Right lobe of liver (tissue), 6 donors: ENCODE measurements at regions not wholly inside any gene's neighbourhood (a gene's known extent, or its start where the extent isn't known, plus 50 kb on each side); places are given as distances from the start of the nearest gene placed in this dataset.
A peak's percentile ranks its signal among the peaks of the same experiment; 100 is the strongest.

Experiments
- ATAC-seq, 4 donors: fragments of 200-7000 bp; cut with Tn5 transposase; one replicate each; pipeline ENCODE4 v1.9.1; 2020; ENCODE audit warnings: mild to moderate bottlenecking in 4 of 4, moderate library complexity in 4 of 4
- DNase-seq, 3 donors: peaks; one replicate each; pipeline ENCODE4 v3.0.0-alpha.2; 2020
- H3K27ac ChIP-seq, 3 donors: fragments of 200-600 bp; one replicate each; pipeline ENCODE4 v1.8.0; 2022
- H3K27me3 ChIP-seq, 2 donors: fragments of 200-600 bp; one replicate each; pipeline ENCODE4 v1.8.0; 2022
- H3K36me3 ChIP-seq, 4 donors: fragments of 200-600 bp; sonication (generic) in 1 of 4; one replicate each; pipeline versions ENCODE4 v1.5.1 to v1.8.0; 2017 to 2022; ENCODE audit warnings: control low read depth in 1 of 4
- H3K4me1 ChIP-seq, 4 donors: fragments of 200-600 bp; sonication (generic) in 1 of 4; one replicate each; pipeline versions ENCODE4 v1.5.1 to v1.8.0; 2017 to 2022; ENCODE audit warnings: control low read depth in 1 of 4
- H3K4me3 ChIP-seq, 3 donors: fragments of 200-600 bp; one replicate each; pipeline ENCODE4 v1.8.0; 2022
- H3K9me3 ChIP-seq, 4 donors: fragments of 200-600 bp; sonication (generic) in 1 of 4; one replicate each; pipeline versions ENCODE4 v1.5.1 to v1.8.0; 2017 to 2022; ENCODE audit warnings: control low read depth in 1 of 4
- POLR2A ChIP-seq: fragments of 450-650 bp; IDR thresholded peaks from one replicate; pipeline ENCODE4 v1.6.1; 2017; ENCODE audit warnings: antibody characterized with exemption, mild to moderate bottlenecking
- WGBS: methylation state at CpG from one replicate; pipeline ENCODE4 v1.1.6; 2018; ENCODE audit warnings: low coverage, low lambda C conversion rate; ENCODE audit not compliant: insufficient coverage; ENCODE audit errors: missing lambda C conversion rate; 5-methylcytosine and 5-hydroxymethylcytosine counted together
- intact Hi-C, 2 donors: fragments of 100-400 bp; cut with DNase I; formaldehyde crosslinking; loops; one replicate each; pipeline versions ENCODE4 v1.11.2 to v1.14.1; 2022
- TF ChIP-seq, protein P1 (sequence below), 4 donors: fragments of 200-600 bp in 3 of 4; fragments of 450-650 bp in 1 of 4; IDR thresholded peaks; one replicate each; pipeline versions ENCODE4 v1.5.1 to v1.8.0; 2016 to 2022; ENCODE audit warnings: antibody characterized with exemption in 4 of 4, mild to moderate bottlenecking in 2 of 4
- donor health status: DM: no; HTN: yes; CAD: no.
- donor health status: DM: no; HTN: no; CAD: no.
- donor health status: DM: no; HTN: no; CAD: no.
- donor health status: DM: no; HTN: yes; CAD: no.
- donor health status: DM: no; HTN: yes; CAD: no.

GRCh38 chr10:131424053-131424452 is 112.5 kb upstream of the TCERG1L start:
- Histone ChIP-seq H3K4me1 (no peaks in the 10 kb centered on the region), H3K36me3 (no peaks in the 10 kb centered on the region), H3K27me3 (no peaks in the 10 kb centered on the region), H3K27ac (no peak overlapping the region), H3K9me3 (no peaks in the 10 kb centered on the region), H3K4me3 (no peak overlapping the region)
- ATAC-seq (no peak), DNase-seq (no peak)
- TF ChIP-seq, protein P1, sequence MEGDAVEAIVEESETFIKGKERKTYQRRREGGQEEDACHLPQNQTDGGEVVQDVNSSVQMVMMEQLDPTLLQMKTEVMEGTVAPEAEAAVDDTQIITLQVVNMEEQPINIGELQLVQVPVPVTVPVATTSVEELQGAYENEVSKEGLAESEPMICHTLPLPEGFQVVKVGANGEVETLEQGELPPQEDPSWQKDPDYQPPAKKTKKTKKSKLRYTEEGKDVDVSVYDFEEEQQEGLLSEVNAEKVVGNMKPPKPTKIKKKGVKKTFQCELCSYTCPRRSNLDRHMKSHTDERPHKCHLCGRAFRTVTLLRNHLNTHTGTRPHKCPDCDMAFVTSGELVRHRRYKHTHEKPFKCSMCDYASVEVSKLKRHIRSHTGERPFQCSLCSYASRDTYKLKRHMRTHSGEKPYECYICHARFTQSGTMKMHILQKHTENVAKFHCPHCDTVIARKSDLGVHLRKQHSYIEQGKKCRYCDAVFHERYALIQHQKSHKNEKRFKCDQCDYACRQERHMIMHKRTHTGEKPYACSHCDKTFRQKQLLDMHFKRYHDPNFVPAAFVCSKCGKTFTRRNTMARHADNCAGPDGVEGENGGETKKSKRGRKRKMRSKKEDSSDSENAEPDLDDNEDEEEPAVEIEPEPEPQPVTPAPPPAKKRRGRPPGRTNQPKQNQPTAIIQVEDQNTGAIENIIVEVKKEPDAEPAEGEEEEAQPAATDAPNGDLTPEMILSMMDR (IDR thresholded peaks at IDR 0.05): no peak
- 27% methylated on average over 6 of the region's 6 CpGs for WGBS
- intact Hi-C loops: no loop called here

GRCh38 chr10:131424836-131425491 is 113.4 kb upstream of the TCERG1L start:
- no peak overlapping the region for H3K4me3 ChIP-seq
- ATAC-seq: no peak
- H3K9me3 ChIP-seq: no peaks in the 10 kb centered on the region
- H3K27me3 ChIP-seq: no peaks in the 10 kb centered on the region
- no peak overlapping the region for H3K27ac ChIP-seq
- intact Hi-C loops: no loop called here
- no peak for DNase-seq
- H3K36me3 ChIP-seq: no peaks in the 10 kb centered on the region
- 69% methylated on average over 9 of the region's 12 CpGs for WGBS
- no peaks in the 10 kb centered on the region for H3K4me1 ChIP-seq
- TF ChIP-seq, protein P1 (IDR thresholded peaks at IDR 0.05): no peak
- TF ChIP-seq POLR2A: no peak

- no peaks in the 10 kb centered on the region for H3K27me3 ChIP-seq
- H3K27ac ChIP-seq: no peak overlapping the region
- no peaks in the 10 kb centered on the region for H3K4me1 ChIP-seq
- H3K4me3 ChIP-seq: no peak overlapping the region
- peak in 1 of 4 donors; percentile 12 for ATAC-seq
- TF ChIP-seq, protein P1 (IDR thresholded peaks at IDR 0.05): no peak
- no peak for TF ChIP-seq POLR2A
- intact Hi-C loops: no loop called here
- DNase-seq: peak in 1 of 3 donors; percentile 43
- H3K36me3 ChIP-seq: no peaks in the 10 kb centered on the region
- no peaks in the 10 kb centered on the region for H3K9me3 ChIP-seq
- WGBS: 44% methylated on average over 4 of the region's 11 CpGs
Observed at GRCh38 chr10:131425752-131426533, 114.4 kb upstream of the TCERG1L start.

- Histone ChIP-seq H3K9me3 (no peaks in the 10 kb centered on the region), H3K27ac (no peak overlapping the region), H3K4me1 (no peaks in the 10 kb centered on the region), H3K4me3 (no peak overlapping the region), H3K27me3 (no peaks in the 10 kb centered on the region), H3K36me3 (no peaks in the 10 kb centered on the region)
- 76% methylated on average over 4 of the region's 9 CpGs for whole genome bisulfite sequencing
- TF ChIP-seq, protein P1 (IDR thresholded peaks at IDR 0.05): no peak
- no peak for TF ChIP-seq POLR2A
- ATAC-seq (no peak), DNase-seq (no peak)
- intact Hi-C loops: no loop called here
Observed at GRCh38 chr10:131426534-131426898, 115.0 kb upstream of the TCERG1L start.
